GM21367 (cell line): ENCODE measurements at regions not wholly inside any gene's neighbourhood (a gene's known extent, or its start where the extent isn't known, plus 50 kb on each side); places are given as distances from the start of the nearest gene placed in this dataset.
"Not testable (repeated sequence)": the region's sequence is repeated elsewhere in the genome, so short reads cannot be mapped to it uniquely, and the experiment has no call there.

Experiments used
- ATAC-seq: cut with Tn5 transposase; IDR thresholded peaks from one replicate; pipeline ENCODE4 v1.9.1; 2021; ENCODE audit not compliant: unreplicated experiment

- not testable (repeated sequence) for ATAC-seq
Observed at GRCh38 chr3:107909583-107909982, 181.2 kb downstream of the CD47 start.

GRCh38 chr3:107907996-107908395 lies 182.8 kb downstream of the CD47 start:
- no peak for ATAC-seq

DNA sequence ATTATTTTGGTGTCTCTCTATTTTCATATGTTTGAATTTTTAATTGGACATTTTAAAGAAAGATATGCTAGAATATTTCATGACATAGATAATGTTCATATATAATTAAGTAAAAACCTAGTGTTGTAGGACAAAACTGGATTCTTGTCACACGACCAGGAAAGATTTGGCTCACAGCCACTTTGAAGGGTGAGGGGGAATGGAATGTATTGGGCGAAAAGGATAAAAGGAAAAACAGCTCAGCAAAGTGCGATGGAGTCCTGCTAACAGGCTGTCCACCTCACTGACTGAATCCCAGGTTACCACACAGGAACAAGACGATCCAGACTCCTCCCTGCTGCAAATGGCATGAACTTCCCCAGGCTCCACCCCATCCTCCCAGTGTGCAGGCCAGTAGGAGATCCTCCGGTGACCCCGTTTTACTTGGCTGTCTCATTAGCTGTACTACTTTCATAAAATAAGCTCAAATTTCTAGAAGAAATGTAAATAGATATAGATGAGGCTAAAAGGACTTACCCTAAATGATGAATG lies 186.2 kb downstream of the CD47 start:
- ATAC-seq: no peak

GRCh38 chr3:107899990-107900651 lies 190.7 kb downstream of the CD47 start:
- no peak for ATAC-seq

DNA sequence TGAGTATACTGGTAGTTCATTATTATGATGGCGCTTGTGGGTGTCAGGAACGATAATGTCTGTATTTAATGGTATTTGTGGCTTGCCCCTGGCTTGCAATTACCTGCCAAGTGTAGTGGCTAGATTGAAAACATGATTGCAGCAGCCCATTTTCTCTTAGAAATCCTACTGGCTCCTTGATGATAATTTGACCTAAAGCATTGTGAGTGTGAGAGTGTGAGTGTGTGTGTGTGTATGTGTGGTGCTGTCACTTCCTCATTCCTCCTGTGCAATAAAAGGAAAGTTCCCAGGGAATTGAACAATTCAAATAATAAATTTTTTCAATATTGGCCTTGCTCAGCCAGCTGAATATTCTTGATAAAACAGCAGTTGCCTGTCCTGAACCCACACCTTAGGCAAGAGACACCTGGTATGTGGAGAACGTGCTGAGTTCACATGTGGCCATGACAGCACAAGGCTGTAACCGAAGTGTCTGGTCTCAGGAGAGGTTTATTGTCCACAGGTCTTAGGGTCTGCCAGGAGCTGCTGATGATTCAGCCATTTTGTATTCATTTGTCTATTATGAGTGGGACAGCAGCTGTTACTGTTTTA lies 193.3 kb downstream of the CD47 start:
- no peak for ATAC-seq

- no peak for ATAC-seq
Observed at GRCh38 chr3:107894998-107895397, 195.8 kb downstream of the CD47 start.

DNA sequence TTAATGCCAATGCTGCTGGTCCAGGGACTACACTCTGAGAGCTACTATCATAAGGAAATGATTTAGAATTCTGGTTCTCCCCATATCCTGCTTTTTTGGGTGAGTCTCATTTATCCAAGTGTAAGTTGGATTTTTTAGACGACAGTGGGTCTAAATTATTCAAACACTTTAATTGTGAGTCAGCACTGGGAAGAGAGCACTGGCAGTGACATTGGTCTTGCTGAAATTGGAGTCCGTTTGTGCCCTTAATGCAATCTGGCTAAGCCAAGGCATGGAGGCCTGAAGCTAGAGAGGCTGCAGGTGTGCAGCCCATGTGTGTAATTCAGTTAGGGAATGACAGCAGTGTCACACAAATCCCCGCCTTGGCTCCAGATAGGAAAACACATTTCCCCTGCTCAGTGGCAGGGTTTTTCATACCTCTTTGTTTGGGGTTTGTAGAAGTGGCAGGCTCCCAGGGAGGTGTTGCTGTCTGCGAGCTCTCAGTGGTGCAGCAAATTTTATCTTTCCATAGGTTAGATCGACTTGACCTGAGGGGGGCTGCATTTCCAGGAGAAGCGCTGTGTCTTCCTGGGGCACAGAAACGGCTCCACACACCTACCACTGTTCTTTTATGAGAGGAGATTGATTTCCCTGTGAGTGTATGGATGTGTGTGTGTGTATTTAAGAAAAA lies 197.7 kb downstream of the CD47 start:
- no peak for ATAC-seq

DNA sequence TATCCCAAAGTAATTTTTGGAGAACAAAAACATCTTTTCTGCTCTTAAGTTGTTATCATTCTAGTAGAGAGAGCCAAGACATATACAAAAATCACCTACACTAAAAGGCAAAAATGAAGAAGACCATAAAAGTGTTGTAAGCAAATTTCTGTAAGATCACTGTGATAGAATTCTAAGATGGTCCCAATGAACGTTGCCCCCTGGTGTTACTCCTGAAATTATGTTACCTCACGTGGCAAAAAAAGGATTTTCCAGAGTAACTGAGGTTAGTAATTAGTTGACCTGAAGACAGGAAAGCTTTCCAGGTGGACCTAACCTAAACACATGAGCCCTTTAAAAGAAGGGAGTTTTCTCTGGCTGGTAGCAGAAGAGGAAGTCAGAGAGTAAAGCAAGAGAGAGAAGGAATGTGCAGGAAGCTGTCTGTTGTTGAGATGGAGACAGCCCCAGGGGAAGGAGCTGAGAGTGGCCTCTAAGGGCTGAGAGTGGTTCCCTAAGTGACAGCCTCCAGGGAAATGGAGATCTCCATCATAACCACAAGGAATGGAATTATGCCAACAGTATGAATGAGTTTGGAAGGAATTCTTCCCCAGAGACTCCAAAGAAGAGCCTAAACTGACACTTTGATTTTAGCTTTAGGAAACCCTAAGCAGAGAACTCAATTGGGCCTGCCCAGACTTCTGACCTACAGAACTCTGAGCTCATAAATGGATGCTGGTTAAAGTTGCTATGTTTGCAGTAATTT lies 205.9 kb downstream of the CD47 start:
- ATAC-seq: no peak

- ATAC-seq: no peak
Observed at GRCh38 chr3:107884028-107884427, 206.8 kb downstream of the CD47 start.

DNA sequence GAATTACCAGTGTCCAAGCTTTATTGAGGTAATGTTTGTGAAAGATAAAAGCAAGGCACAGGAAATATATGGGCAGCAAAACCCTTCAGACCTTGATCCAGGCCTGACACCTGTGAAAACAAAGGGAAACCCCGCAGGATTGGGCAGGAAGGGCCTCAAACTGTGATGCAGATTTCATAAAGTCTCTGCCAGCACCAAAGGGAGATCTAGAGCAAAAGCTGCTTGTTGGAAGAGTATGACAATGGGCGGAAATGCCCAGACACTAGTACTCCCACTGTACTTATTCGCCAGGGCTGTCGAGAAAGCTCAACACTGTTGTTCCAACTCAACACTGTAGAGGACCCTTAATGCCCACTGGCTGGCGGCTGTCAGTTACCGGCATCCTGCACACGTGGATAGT lies 207.9 kb downstream of the CD47 start:
- ATAC-seq: no peak

- ATAC-seq: no peak
Observed at GRCh38 chr3:107882261-107882660, 208.6 kb downstream of the CD47 start.

DNA sequence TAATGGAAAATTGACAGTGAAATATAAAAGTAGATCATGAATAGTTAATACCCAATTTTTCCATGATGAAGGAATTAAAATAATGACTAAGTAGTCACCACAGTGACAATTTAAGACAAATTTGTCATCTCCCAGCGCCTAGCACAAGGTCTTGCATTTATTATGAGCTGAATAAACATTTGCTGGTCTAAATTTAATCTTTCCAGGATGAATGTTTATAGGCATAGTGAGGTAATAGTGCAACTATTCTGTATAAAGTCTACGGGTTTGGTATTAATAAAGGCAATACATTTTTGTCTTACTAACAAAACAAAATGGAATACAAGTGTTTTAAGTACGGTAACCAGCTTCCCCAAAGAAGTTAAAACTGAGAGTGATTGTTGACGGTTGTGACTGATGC lies 209.3 kb downstream of the CD47 start:
- no peak for ATAC-seq

DNA sequence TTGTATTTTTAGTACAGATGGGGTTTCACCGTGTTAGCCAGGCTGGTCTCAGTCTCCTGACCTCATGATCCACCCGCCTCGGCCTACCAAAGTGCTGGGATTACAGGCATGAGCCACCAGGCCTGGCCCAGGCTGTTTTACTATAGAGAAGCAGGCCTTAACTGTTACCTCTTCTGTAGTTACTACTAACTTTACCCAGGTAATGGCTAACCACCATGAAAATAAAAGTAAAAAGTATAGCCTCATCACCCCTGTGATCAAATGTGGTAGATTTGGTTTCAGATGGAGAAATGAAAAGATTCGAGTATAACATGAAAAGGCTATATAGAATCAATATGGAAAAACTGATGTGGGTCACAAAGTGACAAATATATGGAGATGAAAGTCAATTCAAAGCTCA lies 210.1 kb downstream of the CD47 start:
- no peak for ATAC-seq

GRCh38 chr3:107877936-107878335 lies 212.9 kb downstream of the CD47 start:
- ATAC-seq: no peak

GRCh38 chr3:107870943-107871638 lies 219.7 kb downstream of the CD47 start:
- ATAC-seq: no peak

DNA sequence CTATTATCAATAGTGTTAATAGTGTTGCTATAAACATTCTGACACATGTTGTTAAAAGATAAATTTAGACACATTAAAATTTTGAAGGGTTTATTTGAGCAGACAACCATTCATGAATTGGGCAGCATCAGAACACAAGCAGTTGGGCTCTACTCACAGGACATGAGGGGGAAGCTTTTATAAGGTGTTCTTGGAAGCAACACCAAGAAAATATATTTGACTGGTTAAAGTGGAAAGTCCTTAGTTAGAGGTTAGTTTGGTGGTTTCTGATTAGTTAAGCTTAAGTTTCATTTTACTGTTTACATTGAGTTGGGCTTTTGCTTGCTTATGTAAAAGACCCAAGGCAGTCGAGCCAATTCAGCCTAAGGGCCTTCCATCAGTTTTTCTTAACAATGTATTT lies 220.7 kb downstream of the CD47 start:
- ATAC-seq: no peak

DNA sequence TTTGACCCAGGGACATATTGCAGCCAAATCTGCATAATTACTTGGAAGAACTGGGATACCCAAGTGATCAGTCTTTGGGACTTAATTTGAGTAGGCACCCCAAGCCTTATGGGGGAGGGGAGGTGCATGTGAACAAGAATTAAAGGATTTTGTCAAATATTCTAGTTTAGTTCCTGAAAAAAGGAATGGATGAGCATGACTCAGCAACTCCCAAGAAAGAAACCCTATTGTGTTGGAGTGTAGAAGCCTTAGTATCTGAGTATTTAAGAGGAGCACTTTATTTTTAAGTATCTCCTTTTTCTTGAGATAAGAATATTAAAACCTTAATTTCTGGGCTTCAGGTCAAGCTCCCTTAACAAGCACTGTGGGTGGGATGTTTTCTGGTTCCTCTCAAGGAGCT lies 222.4 kb downstream of the CD47 start:
- ATAC-seq: no peak

- ATAC-seq: peak; percentile 86
Observed at GRCh38 chr3:107861904-107862303, 228.9 kb downstream of the CD47 start.

GRCh38 chr3:107861422-107861821 lies 229.4 kb downstream of the CD47 start:
- ATAC-seq: no peak
